IMR-90 (cell line): ENCODE measurements at regions not wholly inside any gene's neighbourhood (a gene's known extent, or its start where the extent isn't known, plus 50 kb on each side); places are given as distances from the start of the nearest gene placed in this dataset.

Experiments used
- ATAC-seq: fragments of 200-7000 bp; cut with Tn5 transposase; 2 replicates; pipeline ENCODE4 v1.9.1; 2020; ENCODE audit warnings: low read depth, mild to moderate bottlenecking, moderate library complexity
- BruUV-seq: library from RNA; stranded (reverse); fragments of 400-500 nt; replicated peaks from 2 replicates; lab custom pipeline; 2021; lab: Mats Ljungman, UMichigan
- CTCF ChIA-PET: fragments of 300-600 bp; formaldehyde crosslinking; extraction: SDS; loops from one replicate; lab custom pipeline; 2021; ENCODE audit warnings: antibody characterized with exemption; lab: Yijun Ruan, JAX
- POLR2A ChIA-PET: fragments of 300-600 bp; sonication (Branson Sonifier 250); formaldehyde crosslinking; loops from one replicate; lab custom pipeline; 2022; ENCODE audit warnings: antibody characterized with exemption; ENCODE audit not compliant: unreplicated experiment; lab: Charles Lee
- DNase-seq: peaks from one replicate; pipeline ENCODE4 v3.0.0; 2013
- H2AFZ ChIP-seq: replicated peaks from 2 replicates; pipeline ENCODE3; 2013; ENCODE audit warnings: low read length, mild to moderate bottlenecking; ENCODE audit not compliant: poor library complexity
- H2AK5ac ChIP-seq: 2 replicates; pipeline ENCODE4 v1.6.1; 2013; ENCODE audit warnings: low read depth, low read length, inconsistent platforms
- H2AK9ac ChIP-seq: replicated peaks from 2 replicates; pipeline ENCODE3; 2013; ENCODE audit warnings: mild to moderate bottlenecking, low read depth, low read length, moderate library complexity; ENCODE audit not compliant: poor library complexity
- H2BK120ac ChIP-seq: 2 replicates; pipeline ENCODE4 v1.6.1; 2013; ENCODE audit warnings: low read depth, low read length, inconsistent platforms
- H2BK15ac ChIP-seq: 3 replicates; pipeline ENCODE4 v1.6.1; 2013; ENCODE audit warnings: low read depth, low read length, inconsistent platforms
- H2BK20ac ChIP-seq: 2 replicates; pipeline ENCODE4 v1.6.1; 2013; ENCODE audit warnings: low read depth, mild to moderate bottlenecking, inconsistent platforms, low read length, moderate library complexity
- H2BK5ac ChIP-seq: 2 replicates; pipeline ENCODE4 v1.6.1; 2013; ENCODE audit warnings: mild to moderate bottlenecking, low read depth, low read length, inconsistent platforms; ENCODE audit not compliant: poor library complexity, severe bottlenecking
- H3K14ac ChIP-seq: replicated peaks from 2 replicates; pipeline ENCODE4 v1.6.1; 2013; ENCODE audit warnings: low read depth, low read length, inconsistent platforms
- H3K18ac ChIP-seq: 2 replicates; pipeline ENCODE4 v1.6.1; 2013; ENCODE audit warnings: low read depth, low read length, control low read depth
- H3K23ac ChIP-seq: 2 replicates; pipeline ENCODE4 v1.6.1; 2013; ENCODE audit warnings: low read depth, low read length, inconsistent platforms
- H3K27ac ChIP-seq: 2 replicates; pipeline ENCODE4 v1.5.1; 2013; ENCODE audit warnings: mild to moderate bottlenecking, control low read depth, low read length; ENCODE audit not compliant: insufficient read depth
- H3K27me3 ChIP-seq: 2 replicates; pipeline ENCODE4 v1.6.1; 2013; ENCODE audit warnings: low read length; ENCODE audit not compliant: control insufficient read depth, insufficient read depth
- H3K36me3 ChIP-seq: 2 replicates; pipeline ENCODE4 v1.6.1; 2013; ENCODE audit warnings: low read length, mixed read lengths; ENCODE audit not compliant: control insufficient read depth, insufficient read depth
- H3K4ac ChIP-seq: 2 replicates; pipeline ENCODE4 v1.6.1; 2013; ENCODE audit warnings: low read depth, low read length, inconsistent platforms
- H3K4me1 ChIP-seq: 2 replicates; pipeline ENCODE4 v1.6.1; 2013; ENCODE audit warnings: low read length, mixed read lengths; ENCODE audit not compliant: control insufficient read depth, insufficient read depth
- H3K4me2 ChIP-seq: 2 replicates; pipeline ENCODE4 v1.6.1; 2013; ENCODE audit warnings: low read depth, mild to moderate bottlenecking, control low read depth, low read length, moderate library complexity
- H3K4me3 ChIP-seq: 2 replicates; pipeline ENCODE4 v1.5.1; 2013; ENCODE audit warnings: low read depth, mild to moderate bottlenecking, control low read depth, low read length, moderate library complexity; ENCODE audit not compliant: insufficient read depth
- H3K56ac ChIP-seq: 2 replicates; pipeline ENCODE4 v1.6.1; 2013; ENCODE audit warnings: low read length, inconsistent platforms; ENCODE audit not compliant: insufficient read depth; ENCODE audit errors: extremely low read depth
- H3K79me1 ChIP-seq, 2 experiments: 2 replicates each; pipeline ENCODE4 v1.6.1; 2013; ENCODE audit warnings: low read length in 2 of 2, inconsistent platforms in 1 of 2, low read depth in 1 of 2
- H3K9ac ChIP-seq: 2 replicates; pipeline ENCODE4 v1.6.1; 2013; ENCODE audit warnings: low read depth, low read length, control low read depth
- H3K9me1 ChIP-seq: 2 replicates; pipeline ENCODE4 v1.6.1; 2013; ENCODE audit warnings: low read length, inconsistent platforms; ENCODE audit not compliant: insufficient read depth
- H3K9me3 ChIP-seq: 2 replicates; pipeline ENCODE4 v1.6.1; 2013; ENCODE audit warnings: low read length; ENCODE audit not compliant: control insufficient read depth, insufficient read depth
- H4K20me1 ChIP-seq: 2 replicates; pipeline ENCODE4 v1.6.1; 2013; ENCODE audit warnings: low read length, inconsistent platforms; ENCODE audit not compliant: insufficient read depth
- H4K5ac ChIP-seq: 2 replicates; pipeline ENCODE4 v1.6.1; 2013; ENCODE audit warnings: mild to moderate bottlenecking, low read depth, low read length, control low read depth
- H4K8ac ChIP-seq, 2 experiments: 2 replicates each; pipeline ENCODE4 v1.6.1; 2013; ENCODE audit warnings: low read depth in 2 of 2, low read length in 2 of 2, control low read depth in 1 of 2, inconsistent platforms in 1 of 2
- H4K91ac ChIP-seq: 2 replicates; pipeline ENCODE4 v1.6.1; 2013; ENCODE audit warnings: low read depth, low read length, inconsistent platforms; ENCODE audit not compliant: insufficient read depth
- BHLHE40 ChIP-seq: fragments of 150-350 bp; IDR thresholded peaks from 2 replicates; pipeline ENCODE4 v1.6.1; 2016; ENCODE audit warnings: mild to moderate bottlenecking, low read depth, low read length
- CHD1 ChIP-seq: IDR thresholded peaks from 2 replicates; pipeline ENCODE4 v1.6.1; 2012; ENCODE audit warnings: low read depth, low read length, improper control_type of control experiment
- CTCF ChIP-seq: conservative IDR thresholded peaks from 2 replicates; pipeline ENCODE4 v1.5.1; 2012; ENCODE audit warnings: mild to moderate bottlenecking, low read depth, low read length, improper control_type of control experiment
- FOS ChIP-seq: fragments of 150-350 bp; IDR thresholded peaks from 2 replicates; pipeline ENCODE4 v1.6.1; 2016; ENCODE audit warnings: low read depth, low read length
- MAFK ChIP-seq: IDR thresholded peaks from 2 replicates; pipeline ENCODE4 v1.6.1; 2012; ENCODE audit warnings: low read depth, low read length, improper control_type of control experiment
- MXI1 ChIP-seq: IDR thresholded peaks from 2 replicates; pipeline ENCODE4 v1.6.1; 2012; ENCODE audit warnings: low read depth, mild to moderate bottlenecking, low read length, moderate library complexity, borderline replicate concordance
- POLR2A ChIP-seq: IDR thresholded peaks from 2 replicates; pipeline ENCODE4 v1.6.1; 2012; ENCODE audit warnings: mild to moderate bottlenecking, low read depth, low read length
- RFX5 ChIP-seq: IDR thresholded peaks from 2 replicates; pipeline ENCODE4 v1.8.0; 2012; ENCODE audit warnings: low read depth, mild to moderate bottlenecking, low read length, moderate library complexity
- USF2 ChIP-seq: fragments of 150-350 bp; IDR thresholded peaks from 2 replicates; pipeline ENCODE4 v1.6.1; 2017; ENCODE audit warnings: mild to moderate bottlenecking, antibody characterized with exemption, low read length, low read depth
- WGBS, 2 experiments: methylation state at CpG; one replicate each; pipeline versions ENCODE4 v1.1.5 to v1.1.7; 2013; ENCODE audit warnings: missing lambda C conversion rate in 2 of 2; ENCODE audit not compliant: insufficient read length in 1 of 2; ENCODE audit errors: extremely low coverage in 2 of 2; 5-methylcytosine and 5-hydroxymethylcytosine counted together
- dilution Hi-C: fragments of 300-500 bp; cut with HindIII; formaldehyde crosslinking; loops from one replicate; pipeline ENCODE4 v1.14.3; 2018; ENCODE audit warnings: low sequenced_read_pairs; ENCODE audit not compliant: unreplicated experiment
- in situ Hi-C: fragments of 300-500 bp; cut with MboI; formaldehyde crosslinking; loops from 3 replicates; pipeline ENCODE4 v1.14.3; 2019; ENCODE audit warnings: low sequenced_read_pairs, inconsistent platforms, mixed read lengths
- intact Hi-C: fragments of 100-400 bp; cut with micrococcal nuclease; formaldehyde crosslinking; loops from 2 replicates; pipeline ENCODE4 v1.10.0; 2022
- TF ChIP-seq, protein P1 (sequence below): fragments of 150-350 bp; IDR thresholded peaks from 2 replicates; pipeline ENCODE4 v1.6.1; 2016; ENCODE audit warnings: low read depth, mild to moderate bottlenecking, low read length, moderate library complexity, borderline replicate concordance

DNA sequence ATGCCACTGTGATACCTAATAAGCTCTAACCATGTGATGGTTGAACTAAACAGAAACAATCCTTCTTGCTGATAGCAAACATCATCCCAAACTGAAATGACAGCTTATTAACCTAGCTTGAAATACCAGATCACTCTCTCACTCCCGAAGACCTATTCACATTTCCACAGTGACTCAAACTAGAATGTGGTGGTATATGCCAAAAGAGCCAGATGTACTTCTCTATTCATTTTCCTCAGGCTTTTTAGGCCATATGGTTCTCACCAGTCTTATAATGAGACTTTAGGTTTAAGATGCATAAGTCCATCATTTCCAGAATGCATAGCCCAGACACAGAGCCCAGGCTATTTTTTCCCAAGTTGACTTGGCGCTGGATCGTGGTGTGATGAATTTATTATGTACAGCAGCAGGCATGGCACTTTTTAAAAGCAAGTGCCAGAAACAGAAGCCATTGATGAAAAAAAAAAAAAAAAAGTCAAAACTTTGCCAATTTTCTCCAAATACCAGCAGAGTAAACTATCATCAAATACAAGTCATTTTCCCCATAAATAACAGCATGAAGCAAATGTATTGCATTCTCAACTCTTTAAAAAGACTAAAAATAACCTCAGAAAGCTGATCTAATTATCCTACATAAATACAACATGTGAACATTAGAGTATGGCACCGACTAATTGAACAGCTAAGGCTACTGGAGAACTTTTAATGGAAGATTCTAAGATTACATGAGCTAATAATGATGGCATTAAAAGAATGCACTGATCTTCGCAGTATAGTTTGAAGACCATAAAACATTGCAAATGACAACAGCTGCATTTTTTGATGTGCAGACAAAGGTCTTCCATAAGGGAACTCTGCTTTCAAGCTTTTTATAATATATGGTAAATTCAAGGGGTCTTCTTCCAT lies 365.4 kb downstream of the LRRIQ3 start:
- Histone ChIP-seq H3K9ac (no peak overlapping the region), H3K14ac (no peak overlapping the region), H3K23ac (no peak overlapping the region), H2AK9ac (no peak overlapping the region), H3K9me1 (no peaks in the 10 kb centered on the region), H3K4me1 (no peaks in the 10 kb centered on the region), H2BK20ac (no peak overlapping the region), H4K5ac (no peak overlapping the region), H3K56ac (no peak overlapping the region), H4K20me1 (no peaks in the 10 kb centered on the region), H3K18ac (no peak overlapping the region), H3K27me3 (no peaks in the 10 kb centered on the region), H4K91ac (no peak overlapping the region), H3K4ac (no peak overlapping the region), H3K4me2 (no peak overlapping the region), H3K9me3 (peaks cover 10% of the 10 kb centered on the region), H3K79me1 (no peaks in the 10 kb centered on the region), H2BK120ac (no peak overlapping the region), H2AFZ (no peak overlapping the region), H3K27ac (no peak overlapping the region), H4K8ac (no peak overlapping the region), H2AK5ac (no peak overlapping the region), H3K36me3 (no peaks in the 10 kb centered on the region), H2BK5ac (no peak overlapping the region), H3K4me3 (no peak overlapping the region), H2BK15ac (no peak overlapping the region)
- ATAC-seq (no peak), DNase-seq (no peak)
- WGBS, 2 experiments, result no CpG with 5 or more reads among the region's 5 CpGs
- no peak for TF ChIP-seq RFX5
- TF ChIP-seq BHLHE40, result no peak
- TF ChIP-seq CTCF, result no peak
- no peak for TF ChIP-seq MAFK
- TF ChIP-seq FOS, result no peak
- TF ChIP-seq MXI1, result no peak
- no peak for TF ChIP-seq POLR2A
- TF ChIP-seq, protein P1, sequence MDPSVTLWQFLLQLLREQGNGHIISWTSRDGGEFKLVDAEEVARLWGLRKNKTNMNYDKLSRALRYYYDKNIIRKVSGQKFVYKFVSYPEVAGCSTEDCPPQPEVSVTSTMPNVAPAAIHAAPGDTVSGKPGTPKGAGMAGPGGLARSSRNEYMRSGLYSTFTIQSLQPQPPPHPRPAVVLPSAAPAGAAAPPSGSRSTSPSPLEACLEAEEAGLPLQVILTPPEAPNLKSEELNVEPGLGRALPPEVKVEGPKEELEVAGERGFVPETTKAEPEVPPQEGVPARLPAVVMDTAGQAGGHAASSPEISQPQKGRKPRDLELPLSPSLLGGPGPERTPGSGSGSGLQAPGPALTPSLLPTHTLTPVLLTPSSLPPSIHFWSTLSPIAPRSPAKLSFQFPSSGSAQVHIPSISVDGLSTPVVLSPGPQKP, result no peak
- TF ChIP-seq USF2, result no peak
- no peak for TF ChIP-seq CHD1
- in situ Hi-C loops (no loop called here), intact Hi-C loops (no loop called here), dilution Hi-C loops (no loop called here)
- POLR2A ChIA-PET, result no interaction called here
- CTCF ChIA-PET, result no interaction called here
- BruUV-seq, result no TSS peak
